GM19463 (cell line): ENCODE measurements at regions not wholly inside any gene's neighbourhood (a gene's known extent, or its start where the extent isn't known, plus 50 kb on each side); places are given as distances from the start of the nearest gene placed in this dataset.

Source experiments
- ATAC-seq: cut with Tn5 transposase; IDR thresholded peaks from one replicate; pipeline ENCODE4 v1.9.1; 2021; ENCODE audit warnings: mild to moderate bottlenecking, moderate library complexity; ENCODE audit not compliant: unreplicated experiment

DNA sequence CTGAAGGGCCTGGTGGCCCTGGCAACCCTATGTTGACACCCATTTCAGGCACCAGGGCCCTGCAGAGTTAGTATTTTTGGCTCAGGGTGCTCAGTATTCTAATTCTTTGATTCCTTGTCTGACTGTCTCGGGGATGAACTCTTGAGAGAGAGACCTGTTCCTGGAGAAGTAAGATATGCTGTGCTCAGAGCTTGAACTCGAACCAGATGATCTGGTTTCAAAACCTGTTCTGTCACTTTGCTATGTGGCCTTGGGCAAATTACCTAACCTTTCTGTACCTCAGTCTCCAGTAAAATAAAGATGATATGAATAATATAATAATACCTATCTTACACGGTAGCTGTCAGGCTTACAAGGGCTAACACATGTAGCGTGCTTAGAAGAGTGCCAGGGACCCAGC lies 294.2 kb downstream of the DYSF start:
- no peak for ATAC-seq

DNA sequence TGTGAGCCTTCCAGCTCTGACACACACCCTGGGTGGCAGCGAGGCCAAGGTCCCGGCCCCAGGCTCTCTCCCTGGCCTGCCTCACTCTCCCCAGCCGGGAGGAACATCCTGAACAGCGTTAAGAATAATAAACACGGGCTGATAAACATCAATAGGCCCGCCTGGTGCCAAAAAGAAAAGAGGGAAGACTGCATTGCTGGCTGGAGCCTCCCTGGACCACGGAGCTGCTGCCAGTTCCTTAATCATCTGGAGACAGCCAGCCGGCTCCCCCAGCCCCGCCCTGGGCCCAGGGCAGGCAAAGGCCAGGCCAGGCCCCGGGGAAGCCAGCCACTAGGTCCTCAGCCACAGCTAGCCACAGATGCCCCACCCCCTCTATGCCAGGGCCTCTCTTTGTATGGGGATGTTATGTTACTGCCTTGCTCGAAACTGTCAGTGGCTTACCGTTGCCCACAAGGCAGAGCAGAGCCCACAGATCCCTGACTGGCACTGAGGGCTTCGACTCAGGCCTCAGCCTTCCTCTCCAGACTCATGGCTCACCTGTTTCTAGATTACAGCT lies 293.7 kb downstream of the DYSF start:
- no peak for ATAC-seq

DNA sequence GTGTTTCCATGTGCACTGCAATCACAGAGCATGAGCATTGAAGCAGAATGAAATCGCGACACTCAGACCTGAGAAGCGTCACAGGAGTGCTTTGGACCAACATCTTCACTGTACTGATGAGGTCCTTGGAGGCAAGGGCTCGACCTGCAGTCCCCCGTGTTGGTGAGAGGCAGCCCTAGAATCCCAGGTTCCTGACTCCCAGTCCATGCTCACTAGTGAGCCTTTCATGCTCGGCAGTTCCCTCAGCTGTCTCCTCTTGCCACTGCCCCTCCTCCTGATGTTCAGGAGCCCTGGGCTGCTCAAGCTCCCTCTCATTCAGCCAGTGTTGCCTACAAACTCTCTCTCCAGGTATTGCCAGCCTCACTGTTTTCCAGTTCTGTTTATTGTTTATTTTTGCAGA lies 291.4 kb downstream of the DYSF start:
- no peak for ATAC-seq

DNA sequence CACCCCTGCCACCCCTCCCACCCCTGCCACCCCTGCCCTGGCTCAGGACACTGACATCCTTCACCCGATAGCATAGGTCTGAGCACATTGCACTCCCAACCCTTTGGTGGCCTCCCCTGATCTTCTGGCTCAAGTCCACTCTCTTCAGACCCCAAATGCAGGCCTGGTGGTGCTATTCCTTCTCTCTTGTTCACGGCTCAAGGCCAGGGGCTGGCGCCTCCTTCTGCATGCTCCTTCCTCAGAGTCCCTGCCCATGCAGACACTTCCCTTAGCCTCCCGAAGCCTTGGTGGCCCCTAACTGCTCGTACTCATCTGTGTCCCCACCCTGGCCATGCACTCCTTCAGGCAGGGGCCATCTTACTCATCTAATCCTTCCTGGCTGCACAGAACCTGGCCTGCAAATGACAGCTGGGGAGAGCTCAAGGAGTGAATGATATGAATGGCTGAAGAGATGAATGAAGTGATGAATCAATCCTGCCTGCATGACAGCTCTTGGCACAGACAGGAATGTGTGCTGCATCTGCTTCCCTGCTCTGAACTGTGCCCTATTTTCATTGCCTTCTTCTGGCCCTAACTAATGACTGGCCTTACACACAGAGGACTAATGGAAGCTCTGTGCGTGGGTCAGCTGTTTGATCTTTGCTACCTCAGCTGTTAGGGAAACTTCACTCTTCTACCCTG lies 290.8 kb downstream of the DYSF start:
- ATAC-seq: no peak

DNA sequence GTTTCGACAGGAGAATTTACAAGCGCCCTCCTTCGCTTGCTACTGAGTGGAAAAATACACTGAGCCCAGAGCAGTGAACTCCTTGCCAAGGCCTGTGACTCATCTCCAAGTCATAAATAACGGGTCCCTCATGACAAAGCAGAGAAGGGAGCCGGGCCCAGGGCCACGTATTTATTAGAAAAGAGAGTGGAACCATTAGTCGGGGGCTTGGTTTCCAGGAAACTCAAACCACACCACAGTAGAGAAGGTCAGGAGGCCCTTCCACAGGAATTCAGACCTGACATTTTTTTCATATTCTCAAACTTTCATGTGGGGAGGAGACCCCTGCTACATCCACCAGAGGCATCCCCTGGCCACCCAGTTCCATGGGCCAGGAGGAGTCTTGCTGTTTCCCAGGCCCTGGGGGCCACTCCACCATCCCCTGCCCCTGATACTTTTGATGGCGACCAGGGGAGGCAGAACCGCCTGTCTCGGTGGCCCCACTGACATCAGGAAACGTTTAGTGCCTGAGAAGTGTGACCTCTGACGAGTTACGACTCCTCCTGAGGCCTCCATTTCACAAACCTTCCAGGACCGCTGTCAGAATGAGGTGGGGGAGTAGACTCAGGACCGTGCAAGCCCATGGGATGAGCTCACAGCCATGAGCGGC lies 289.7 kb downstream of the DYSF start:
- ATAC-seq: no peak

DNA sequence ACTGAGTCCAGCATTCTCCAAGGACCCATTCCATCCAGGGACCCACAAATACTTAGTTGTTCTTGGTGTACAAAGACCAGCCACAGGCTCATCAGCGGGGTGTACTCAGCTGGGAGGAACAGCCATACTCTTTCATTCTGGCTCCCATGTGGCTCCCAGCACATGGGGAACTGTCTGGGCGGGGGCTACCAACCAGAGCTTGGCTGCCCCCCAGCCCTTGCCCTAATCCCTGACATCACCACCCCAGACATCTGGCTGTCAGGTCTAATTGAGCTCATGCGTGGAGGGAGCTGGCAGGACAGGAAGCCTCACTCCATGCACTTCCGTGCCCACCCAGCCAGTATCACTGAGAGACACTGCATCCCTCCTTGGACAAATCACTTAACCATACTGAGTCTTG lies 283.6 kb downstream of the DYSF start:
- no peak for ATAC-seq

DNA sequence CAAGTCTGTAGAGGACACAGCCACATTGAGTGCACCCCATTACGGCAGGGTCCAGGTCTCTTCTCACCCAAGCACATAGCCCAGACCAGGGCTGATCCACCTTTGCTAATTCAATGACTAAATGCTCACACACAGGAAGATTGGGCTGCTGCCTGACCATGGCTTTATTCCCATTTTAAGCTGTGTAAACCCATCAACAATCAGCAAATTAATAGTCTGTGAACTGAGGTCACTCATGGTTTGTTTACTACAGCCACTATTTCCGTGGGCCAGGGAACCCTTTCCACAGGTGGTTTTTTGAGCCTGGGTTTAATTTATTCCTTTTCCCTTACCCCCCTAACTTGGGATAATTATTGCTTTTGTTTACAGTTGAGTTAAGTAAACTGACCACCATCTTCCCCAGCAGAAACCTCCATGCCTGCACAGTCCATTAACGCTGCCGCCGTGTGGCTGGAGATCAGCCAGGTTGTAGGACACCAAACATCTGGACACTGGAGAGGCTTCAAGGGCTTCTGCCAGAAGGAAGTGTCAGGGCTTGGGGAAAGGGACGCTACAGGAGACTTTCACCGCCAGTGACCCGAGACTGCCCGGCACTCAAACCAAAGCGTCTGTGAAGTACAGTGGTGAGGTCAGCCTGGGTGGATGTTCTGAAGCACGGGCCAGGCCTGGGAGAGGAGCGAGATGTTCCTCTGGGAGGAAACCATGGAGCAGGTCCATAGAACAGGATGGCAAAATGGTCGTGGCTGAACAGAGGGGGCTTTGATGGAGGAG lies 282.9 kb downstream of the DYSF start:
- no peak for ATAC-seq
